HepG2 (cell line): ENCODE measurements at regions not wholly inside any gene's neighbourhood (a gene's known extent, or its start where the extent isn't known, plus 50 kb on each side); places are given as distances from the start of the nearest gene placed in this dataset.

Experiments used
- ATAC-seq: fragments of 200-7000 bp; cut with Tn5 transposase; 3 replicates; pipeline ENCODE4 v1.9.1; 2020; ENCODE audit warnings: mild to moderate bottlenecking, moderate library complexity
- BruUV-seq: library from RNA; stranded (reverse); fragments of 400-500 nt; replicated peaks from 2 replicates; lab custom pipeline; 2021; lab: Mats Ljungman, UMichigan
- CTCF ChIA-PET: fragments of 300-600 bp; formaldehyde crosslinking; extraction: SDS; loops from one replicate; lab custom pipeline; 2021; ENCODE audit warnings: low total read pairs, inconsistent platforms, low intra/inter-chr PET ratio; lab: Yijun Ruan, JAX
- POLR2A ChIA-PET: fragments of 350-600 bp; sonication (Branson Sonifier 250); formaldehyde crosslinking; loops from one replicate; lab custom pipeline; 2020; ENCODE audit warnings: antibody characterized with exemption, inconsistent platforms; lab: Yijun Ruan, JAX
- DNase-seq: peaks from one replicate; pipeline ENCODE4 v3.0.0-alpha.2; 2015; ENCODE audit warnings: low spot score
- FAIRE-seq: peaks from 3 replicates; lab custom pipeline; 2011; peaks lifted over from hg19 to GRCh38; lab: Jason Lieb, UNC
- H2AFZ ChIP-seq: one replicate; pipeline ENCODE4 v1.6.1; 2011; ENCODE audit warnings: low read length, inconsistent platforms
- H3K27ac ChIP-seq: fragments of 300-600 bp; 3 replicates; pipeline ENCODE4 v1.8.0; 2011; ENCODE audit warnings: mixed run types, mild to moderate bottlenecking, mixed read lengths, low read length, inconsistent platforms; ENCODE audit not compliant: insufficient read depth; ENCODE audit errors: extremely low read length
- H3K27me3 ChIP-seq, 2 experiments: fragments of 200-600 bp in 1 of 2; 2 replicates in 1 of 2; 3 replicates in 1 of 2; pipeline versions ENCODE4 v1.6.0 to v1.8.0; 2011; ENCODE audit warnings: low read length in 2 of 2, mild to moderate bottlenecking in 2 of 2, moderate library complexity in 2 of 2, inconsistent platforms in 1 of 2; ENCODE audit not compliant: insufficient read depth in 2 of 2, control insufficient read depth in 1 of 2
- H3K36me3 ChIP-seq, 2 experiments: fragments of 200-600 bp in 1 of 2; replicated peaks in 1 of 2; 2 replicates in 1 of 2; 3 replicates in 1 of 2; pipeline versions ENCODE4 v1.5.1 to v1.8.0; 2011; ENCODE audit warnings: low read length in 2 of 2, inconsistent platforms in 1 of 2; ENCODE audit not compliant: insufficient read depth in 2 of 2, control insufficient read depth in 1 of 2
- H3K4me1 ChIP-seq: 2 replicates; pipeline ENCODE4 v1.5.1; 2012; ENCODE audit warnings: low read length, inconsistent platforms; ENCODE audit not compliant: insufficient read depth
- H3K4me2 ChIP-seq: 2 replicates; pipeline ENCODE4 v1.6.0; 2011; ENCODE audit warnings: low read depth, low read length, inconsistent platforms
- H3K4me3 ChIP-seq, 3 experiments: fragments of 200-600 bp in 1 of 3; sonication (generic), shearing (Covaris generic) in 1 of 3; replicated peaks in 1 of 3; 2 replicates each; pipeline ENCODE4 v1.5.1; 2011 to 2016; ENCODE audit warnings: low read length in 3 of 3, inconsistent platforms in 2 of 3, low read depth in 2 of 3, mild to moderate bottlenecking in 2 of 3, control low read depth in 1 of 3, mixed read lengths in 1 of 3; ENCODE audit not compliant: insufficient read depth in 1 of 3
- H3K79me2 ChIP-seq: one replicate; pipeline ENCODE4 v1.6.1; 2011; ENCODE audit warnings: low read length, inconsistent platforms; ENCODE audit not compliant: insufficient read depth
- H3K9ac ChIP-seq: 2 replicates; pipeline ENCODE4 v1.6.0; 2011; ENCODE audit warnings: mild to moderate bottlenecking, low read depth, low read length, inconsistent platforms; ENCODE audit not compliant: insufficient read depth
- H3K9me3 ChIP-seq: 2 replicates; pipeline ENCODE4 v1.5.1; 2012; ENCODE audit warnings: mild to moderate bottlenecking, low read length
- H4K20me1 ChIP-seq: 2 replicates; pipeline ENCODE4 v1.6.0; 2011; ENCODE audit warnings: inconsistent platforms, mild to moderate bottlenecking, low read length, moderate library complexity; ENCODE audit not compliant: insufficient read depth
- CEBPB ChIP-seq: IDR thresholded peaks from 2 replicates; pipeline ENCODE4 v1.6.1; 2011; ENCODE audit warnings: low read depth, low read length, improper control_type of control experiment, borderline replicate concordance
- DMAP1 ChIP-seq: IDR thresholded peaks from 2 replicates; pipeline ENCODE4 v1.6.1; 2016
- GTF3A ChIP-seq: sonication (generic); formaldehyde crosslinking; conservative IDR thresholded peaks from 2 replicates; pipeline ENCODE4 v1.4.0; 2020; ENCODE audit warnings: mild to moderate bottlenecking, missing genetic modification reagents
- HCFC1 ChIP-seq: fragments of 150-350 bp; IDR thresholded peaks from 2 replicates; pipeline ENCODE4 v1.6.1; 2014; ENCODE audit warnings: low read depth, low read length
- HIVEP1 ChIP-seq: sonication (generic); formaldehyde crosslinking; IDR thresholded peaks from 2 replicates; pipeline ENCODE4 v1.4.0; 2020; ENCODE audit warnings: mild to moderate bottlenecking, missing genetic modification reagents
- KDM1A ChIP-seq: IDR thresholded peaks from 2 replicates; pipeline ENCODE4 v1.6.1; 2016; ENCODE audit warnings: missing compliant biosample characterization
- KLF11 ChIP-seq: IDR thresholded peaks from 2 replicates; pipeline ENCODE4 v1.6.1; 2016; ENCODE audit warnings: missing compliant biosample characterization
- MEIS2 ChIP-seq: sonication (generic); formaldehyde crosslinking; IDR thresholded peaks from 2 replicates; pipeline ENCODE4 v1.9.0; 2021; ENCODE audit warnings: mild to moderate bottlenecking, missing genetic modification reagents
- NFRKB ChIP-seq: fragments of 450-650 bp; IDR thresholded peaks from 2 replicates; pipeline ENCODE4 v1.6.1; 2017
- SNRNP70 ChIP-seq: fragments of 200-400 bp; formaldehyde crosslinking; IDR thresholded peaks from 2 replicates; pipeline ENCODE4 v1.6.1; 2017; ENCODE audit warnings: mild to moderate bottlenecking, low read depth, low read length, moderate library complexity
- YEATS2 ChIP-seq: sonication (generic); formaldehyde crosslinking; IDR thresholded peaks from 2 replicates; pipeline ENCODE4 v1.4.0; 2020; ENCODE audit warnings: missing genetic modification reagents, borderline replicate concordance
- ZNF138 ChIP-seq: sonication (generic); formaldehyde crosslinking; IDR thresholded peaks from 2 replicates; pipeline ENCODE4 v1.5.0; 2020; ENCODE audit warnings: mild to moderate bottlenecking, low read depth, missing genetic modification reagents
- ZNF30 ChIP-seq: sonication (generic); formaldehyde crosslinking; IDR thresholded peaks from 2 replicates; pipeline ENCODE4 v1.5.0; 2020; ENCODE audit warnings: mild to moderate bottlenecking, missing genetic modification reagents
- ZNF569 ChIP-seq: sonication (generic); formaldehyde crosslinking; IDR thresholded peaks from 2 replicates; pipeline ENCODE4 v1.5.0; 2020; ENCODE audit warnings: mild to moderate bottlenecking, missing genetic modification reagents, moderate library complexity, borderline replicate concordance
- ZNF816 ChIP-seq: sonication (generic); formaldehyde crosslinking; IDR thresholded peaks from 2 replicates; pipeline ENCODE4 v1.8.0; 2022; ENCODE audit warnings: missing genetic modification reagents, mild to moderate bottlenecking, borderline replicate concordance
- ZNF878 ChIP-seq: sonication (generic); formaldehyde crosslinking; IDR thresholded peaks from 2 replicates; pipeline ENCODE4 v1.8.1; 2023; ENCODE audit warnings: mild to moderate bottlenecking, missing genetic modification reagents, moderate library complexity
- ZNF891 ChIP-seq: sonication (generic); formaldehyde crosslinking; IDR thresholded peaks from 2 replicates; pipeline ENCODE4 v1.5.0; 2020; ENCODE audit warnings: mild to moderate bottlenecking, missing genetic modification reagents
- WGBS: methylation state at CpG from one replicate; pipeline ENCODE4 v1.1.6; 2017; ENCODE audit warnings: low lambda C conversion rate; 5-methylcytosine and 5-hydroxymethylcytosine counted together
- in situ Hi-C: cut with HindIII; loops from 2 replicates; pipeline ENCODE4 v1.10.0; 2017; ENCODE audit warnings: low pct_unique_long_range_greater_than_20kb; ENCODE audit not compliant: extremely low pct_ligation_motif_present
- intact Hi-C: fragments of 100-400 bp; cut with micrococcal nuclease; formaldehyde crosslinking; loops from one replicate; pipeline ENCODE4 v1.10.0; 2022; ENCODE audit not compliant: unreplicated experiment
- TF ChIP-seq, protein P1 (sequence below): sonication (generic); formaldehyde crosslinking; IDR thresholded peaks from 2 replicates; pipeline ENCODE4 v1.5.0; 2020; ENCODE audit warnings: missing genetic modification reagents, mild to moderate bottlenecking, borderline replicate concordance
- TF ChIP-seq, protein P2 (sequence below), 2 experiments: IDR thresholded peaks; 2 replicates each; pipeline ENCODE4 v1.6.1; 2011 to 2012; ENCODE audit warnings: low read length in 2 of 2, borderline replicate concordance in 1 of 2, low read depth in 1 of 2, mild to moderate bottlenecking in 1 of 2, moderate library complexity in 1 of 2
- TF ChIP-seq, protein P3 (sequence below): sonication (generic); formaldehyde crosslinking; IDR thresholded peaks from 2 replicates; pipeline ENCODE4 v1.5.1; 2020; ENCODE audit warnings: missing genetic modification reagents, mild to moderate bottlenecking, borderline replicate concordance

DNA sequence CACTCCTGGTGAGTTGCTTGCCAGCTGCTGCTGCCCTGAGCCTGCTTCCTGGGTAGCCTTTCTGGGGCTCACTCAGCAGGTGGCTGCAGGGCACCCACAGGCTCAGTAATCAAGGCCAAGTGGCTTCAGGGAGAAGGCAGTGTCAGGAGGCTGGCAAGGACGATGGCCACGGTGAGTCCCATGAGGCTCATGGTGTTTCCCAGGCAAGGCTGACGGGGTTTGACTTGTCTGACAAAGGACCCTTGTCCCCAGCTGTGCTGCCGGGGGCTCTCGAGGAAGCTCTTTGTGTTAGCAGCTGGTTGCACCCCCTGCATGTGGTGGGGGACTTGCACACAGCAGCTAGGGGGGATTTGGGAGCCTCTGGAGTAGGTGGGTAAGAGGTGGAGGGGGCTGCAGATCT, 190.5 kb upstream of the C1orf174 start:
- CTCF ChIA-PET: no interaction called here
- Histone ChIP-seq H3K27me3 (peaks cover 2 to 27% of the 10 kb centered on the region in 2 experiments; a peak in 4 of 5 replicates), H3K4me2 (no peak overlapping the region), H2AFZ (no peak overlapping the region), H4K20me1 (no peaks in the 10 kb centered on the region), H3K9me3 (no peaks in the 10 kb centered on the region), H3K79me2 (no peaks in the 10 kb centered on the region), H3K36me3 (no peaks in the 10 kb centered on the region), H3K4me1 (no peaks in the 10 kb centered on the region), H3K4me3 (no peak overlapping the region)
- WGBS: 0% methylated on average over 3 of the region's 5 CpGs
- in situ Hi-C loops: no loop called here
- no peak for ATAC-seq
- intact Hi-C loops: no loop called here
- FAIRE-seq: no peak
- TF ChIP-seq ZNF878 (CRISPR knock-in tag) (no peak), KDM1A (no peak), DMAP1 (no peak), KLF11 (CRISPR knock-in tag) (no peak), NFRKB (no peak), SNRNP70 (no peak), MEIS2 (CRISPR knock-in tag) (no peak), ZNF891 (no peak), ZNF30 (no peak), GTF3A (no peak), CEBPB (no peak), HCFC1 (no peak), ZNF138 (CRISPR knock-in tag) (no peak), ZNF816 (CRISPR knock-in tag) (no peak), ZNF569 (CRISPR knock-in tag) (no peak), HIVEP1 (CRISPR knock-in tag) (no peak), YEATS2 (CRISPR knock-in tag) (no peak)
- TF ChIP-seq, protein P1, sequence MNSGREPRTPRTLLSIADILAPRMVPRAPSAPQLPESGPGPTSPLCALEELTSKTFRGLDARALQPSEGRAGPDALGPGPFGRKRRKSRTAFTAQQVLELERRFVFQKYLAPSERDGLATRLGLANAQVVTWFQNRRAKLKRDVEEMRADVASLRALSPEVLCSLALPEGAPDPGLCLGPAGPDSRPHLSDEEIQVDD (CRISPR knock-in tag): no peak
- TF ChIP-seq, protein P2, sequence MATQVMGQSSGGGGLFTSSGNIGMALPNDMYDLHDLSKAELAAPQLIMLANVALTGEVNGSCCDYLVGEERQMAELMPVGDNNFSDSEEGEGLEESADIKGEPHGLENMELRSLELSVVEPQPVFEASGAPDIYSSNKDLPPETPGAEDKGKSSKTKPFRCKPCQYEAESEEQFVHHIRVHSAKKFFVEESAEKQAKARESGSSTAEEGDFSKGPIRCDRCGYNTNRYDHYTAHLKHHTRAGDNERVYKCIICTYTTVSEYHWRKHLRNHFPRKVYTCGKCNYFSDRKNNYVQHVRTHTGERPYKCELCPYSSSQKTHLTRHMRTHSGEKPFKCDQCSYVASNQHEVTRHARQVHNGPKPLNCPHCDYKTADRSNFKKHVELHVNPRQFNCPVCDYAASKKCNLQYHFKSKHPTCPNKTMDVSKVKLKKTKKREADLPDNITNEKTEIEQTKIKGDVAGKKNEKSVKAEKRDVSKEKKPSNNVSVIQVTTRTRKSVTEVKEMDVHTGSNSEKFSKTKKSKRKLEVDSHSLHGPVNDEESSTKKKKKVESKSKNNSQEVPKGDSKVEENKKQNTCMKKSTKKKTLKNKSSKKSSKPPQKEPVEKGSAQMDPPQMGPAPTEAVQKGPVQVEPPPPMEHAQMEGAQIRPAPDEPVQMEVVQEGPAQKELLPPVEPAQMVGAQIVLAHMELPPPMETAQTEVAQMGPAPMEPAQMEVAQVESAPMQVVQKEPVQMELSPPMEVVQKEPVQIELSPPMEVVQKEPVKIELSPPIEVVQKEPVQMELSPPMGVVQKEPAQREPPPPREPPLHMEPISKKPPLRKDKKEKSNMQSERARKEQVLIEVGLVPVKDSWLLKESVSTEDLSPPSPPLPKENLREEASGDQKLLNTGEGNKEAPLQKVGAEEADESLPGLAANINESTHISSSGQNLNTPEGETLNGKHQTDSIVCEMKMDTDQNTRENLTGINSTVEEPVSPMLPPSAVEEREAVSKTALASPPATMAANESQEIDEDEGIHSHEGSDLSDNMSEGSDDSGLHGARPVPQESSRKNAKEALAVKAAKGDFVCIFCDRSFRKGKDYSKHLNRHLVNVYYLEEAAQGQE (IDR thresholded peaks at IDR 0.05; ENCODE audit: borderline replicate concordance in 1 of 2, low read depth in 1 of 2, low read length in 2 of 2): no peak
- TF ChIP-seq, protein P3, sequence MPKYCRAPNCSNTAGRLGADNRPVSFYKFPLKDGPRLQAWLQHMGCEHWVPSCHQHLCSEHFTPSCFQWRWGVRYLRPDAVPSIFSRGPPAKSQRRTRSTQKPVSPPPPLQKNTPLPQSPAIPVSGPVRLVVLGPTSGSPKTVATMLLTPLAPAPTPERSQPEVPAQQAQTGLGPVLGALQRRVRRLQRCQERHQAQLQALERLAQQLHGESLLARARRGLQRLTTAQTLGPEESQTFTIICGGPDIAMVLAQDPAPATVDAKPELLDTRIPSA (CRISPR knock-in tag): no peak
- TF ChIP-seq, all 625 proteins: peak for 0
- no peak for DNase-seq
- H3K9ac ChIP-seq: no peak overlapping the region
- no peak overlapping the region for H3K27ac ChIP-seq
- POLR2A ChIA-PET: no interaction called here
- no TSS peak for BruUV-seq
